Thymus (tissue), 11 donors: ENCODE measurements at regions not wholly inside any gene's neighbourhood (a gene's known extent, or its start where the extent isn't known, plus 50 kb on each side); places are given as distances from the start of the nearest gene placed in this dataset.

Source experiments
- DNase-seq, 9 donors: peaks; one replicate each; pipeline ENCODE4 v3.0.0-alpha.2; 2013; ENCODE audit warnings: low spot score in 9 of 9, low read depth in 6 of 9, missing footprints in 1 of 9
- H3K27ac ChIP-seq, 2 donors: one replicate each; pipeline ENCODE4 v1.5.1; 2013; ENCODE audit warnings: control low read depth in 1 of 2, low read depth in 1 of 2, low read length in 1 of 2, mild to moderate bottlenecking in 1 of 2, moderate library complexity in 1 of 2
- H3K27me3 ChIP-seq, 2 donors: one replicate each; pipeline ENCODE4 v1.5.1; 2013; ENCODE audit warnings: low read length in 1 of 2; ENCODE audit not compliant: control insufficient read depth in 2 of 2, insufficient read depth in 1 of 2
- H3K36me3 ChIP-seq, 2 donors: one replicate each; pipeline ENCODE4 v1.5.1; 2013; ENCODE audit warnings: low read length in 1 of 2, mild to moderate bottlenecking in 1 of 2, moderate library complexity in 1 of 2; ENCODE audit not compliant: control insufficient read depth in 2 of 2, insufficient read depth in 2 of 2
- H3K4me1 ChIP-seq, 2 donors: one replicate each; pipeline ENCODE4 v1.5.1; 2013; ENCODE audit warnings: low read length in 2 of 2; ENCODE audit not compliant: control insufficient read depth in 2 of 2, insufficient read depth in 2 of 2
- H3K4me3 ChIP-seq, 2 donors: one replicate each; pipeline ENCODE4 v1.5.1; 2013; ENCODE audit warnings: low read length in 2 of 2, control low read depth in 1 of 2, mild to moderate bottlenecking in 1 of 2
- H3K9me3 ChIP-seq, 2 donors: one replicate each; pipeline ENCODE4 v1.5.1; 2013; ENCODE audit warnings: low read length in 1 of 2, mild to moderate bottlenecking in 1 of 2; ENCODE audit not compliant: control insufficient read depth in 2 of 2, insufficient read depth in 1 of 2
- WGBS: extraction: QIAGEN DNeasy Blood & Tissue Kit; methylation state at CpG from one replicate; pipeline ENCODE4 v1.1.7; 2013; 5-methylcytosine and 5-hydroxymethylcytosine counted together
- donor health status: healthy.

DNA sequence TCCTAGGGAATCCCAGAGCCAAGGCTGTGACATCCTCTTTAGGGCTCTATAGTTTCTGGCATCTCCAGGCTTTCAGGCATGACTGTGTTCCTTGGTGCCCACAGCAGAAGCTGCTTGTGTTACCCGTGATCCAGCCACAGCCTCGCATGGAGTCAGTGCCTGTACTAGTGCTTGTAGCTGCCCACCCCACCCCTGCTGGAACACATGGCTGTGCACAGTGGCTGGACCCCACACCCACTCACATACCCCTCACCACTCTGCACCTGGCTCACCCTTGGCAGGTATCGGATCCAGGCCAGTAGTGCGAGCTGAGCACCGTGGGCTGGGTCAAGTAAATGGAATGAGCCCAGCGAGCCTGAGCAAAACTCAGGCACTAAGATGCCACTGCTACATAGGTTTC is 934.7 kb upstream of the PRMT6 start:
- no peaks in the 10 kb centered on the region for H3K4me1 ChIP-seq
- peaks cover 3 to 16% of the 10 kb centered on the region in 2 donors for H3K9me3 ChIP-seq
- DNase-seq: no peak
- no peaks in the 10 kb centered on the region for H3K36me3 ChIP-seq
- H3K27me3 ChIP-seq: no peaks in the 10 kb centered on the region
- no peak overlapping the region for H3K27ac ChIP-seq
- 93% methylated on average over 6 of the region's 6 CpGs for WGBS
- H3K4me3 ChIP-seq: no peak overlapping the region

DNA sequence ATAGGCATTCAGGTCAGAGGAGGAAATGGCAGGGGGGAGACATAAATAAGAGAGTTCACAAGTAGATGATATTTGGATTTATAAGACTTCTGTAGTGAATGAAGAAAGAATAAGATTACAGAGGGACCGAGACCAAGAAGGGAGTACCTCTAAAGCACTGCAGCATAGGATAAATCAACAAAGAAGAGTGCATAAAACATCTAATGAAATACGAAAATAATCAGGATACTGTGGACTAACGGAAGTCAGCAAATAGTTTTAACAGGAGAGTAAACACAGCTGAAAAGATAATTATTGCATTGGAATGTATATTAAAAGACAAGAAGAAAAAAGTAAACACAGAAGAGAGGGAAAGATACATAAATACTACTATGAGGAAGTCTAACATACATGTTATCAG is 921.9 kb upstream of the PRMT6 start:
- no peak for DNase-seq
- Histone ChIP-seq H3K4me1 (no peaks in the 10 kb centered on the region), H3K36me3 (no peaks in the 10 kb centered on the region), H3K9me3 (no peaks in the 10 kb centered on the region), H3K4me3 (no peak overlapping the region), H3K27ac (no peak overlapping the region), H3K27me3 (no peaks in the 10 kb centered on the region)
- WGBS: 90% methylated on average over 3 of the region's 3 CpGs

DNA sequence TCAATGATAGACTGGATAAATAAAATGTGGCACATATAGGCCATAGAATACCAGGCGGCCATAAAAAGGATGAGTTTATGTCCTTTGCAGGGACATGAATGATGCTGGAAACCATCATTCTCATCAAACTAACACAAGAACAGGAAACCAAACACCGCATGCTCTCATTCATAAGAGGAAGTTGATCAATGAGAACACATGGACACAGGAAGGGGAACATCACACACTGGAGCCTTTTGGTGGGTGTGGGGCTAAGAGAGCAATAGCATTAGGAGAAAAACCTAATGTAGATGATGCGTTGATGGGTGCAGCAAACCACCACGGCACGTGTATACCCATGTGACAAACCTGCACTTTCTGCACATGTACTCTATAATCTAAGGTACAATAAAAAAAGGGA is 883.4 kb upstream of the PRMT6 start:
- H3K36me3 ChIP-seq: no peaks in the 10 kb centered on the region
- no peaks in the 10 kb centered on the region for H3K27me3 ChIP-seq
- 85% methylated on average over 5 of the region's 5 CpGs for WGBS
- no peak overlapping the region for H3K27ac ChIP-seq
- DNase-seq: no peak
- H3K4me3 ChIP-seq: no peak overlapping the region
- no peaks in the 10 kb centered on the region for H3K9me3 ChIP-seq
- H3K4me1 ChIP-seq: no peaks in the 10 kb centered on the region

DNA sequence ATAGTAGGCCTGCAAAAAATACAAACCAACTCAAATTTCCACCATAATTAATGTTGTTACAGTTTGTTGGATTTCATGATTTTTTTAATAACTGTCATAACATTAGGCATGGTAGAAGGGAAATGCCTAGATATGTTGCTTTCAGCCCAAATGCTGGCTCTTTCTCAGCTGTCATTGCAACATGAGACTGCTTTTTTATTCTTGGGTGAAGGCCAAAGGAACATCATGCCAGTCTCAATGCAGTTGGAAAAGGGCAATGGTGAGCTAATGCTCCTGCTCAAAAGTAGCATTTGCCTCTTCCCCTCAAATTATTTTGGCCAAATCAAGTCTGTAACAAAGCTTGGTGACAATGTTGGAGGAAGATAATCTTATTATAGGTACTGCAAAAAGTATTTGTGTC is 877.7 kb upstream of the PRMT6 start:
- Histone ChIP-seq H3K27ac (no peak overlapping the region), H3K4me1 (no peaks in the 10 kb centered on the region), H3K9me3 (peaks cover 0 to 3% of the 10 kb centered on the region in 2 donors), H3K4me3 (no peak overlapping the region), H3K36me3 (no peaks in the 10 kb centered on the region), H3K27me3 (no peaks in the 10 kb centered on the region)
- DNase-seq: no peak

DNA sequence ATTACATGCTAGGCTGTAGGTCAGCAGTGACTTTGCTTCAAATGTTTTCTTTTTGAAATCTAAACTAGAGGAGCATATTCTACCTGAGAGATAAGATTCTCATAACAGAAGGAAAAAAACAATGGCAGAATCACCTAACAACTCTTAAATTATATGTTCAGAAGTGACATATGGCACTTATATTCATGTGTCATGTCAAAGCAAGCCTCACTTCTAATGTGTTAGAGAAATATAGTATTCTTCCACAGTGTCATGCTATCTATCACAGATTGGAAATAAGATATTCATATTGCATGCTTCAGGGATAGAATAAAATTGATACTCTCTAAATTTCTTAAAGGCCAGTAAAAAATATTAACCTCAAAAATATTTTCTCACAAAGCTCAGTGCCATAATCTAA is 874.6 kb upstream of the PRMT6 start:
- H3K4me1 ChIP-seq: no peaks in the 10 kb centered on the region
- no peak for DNase-seq
- H3K9me3 ChIP-seq: peaks cover 0 to 3% of the 10 kb centered on the region in 2 donors
- H3K4me3 ChIP-seq: no peak overlapping the region
- H3K27me3 ChIP-seq: no peaks in the 10 kb centered on the region
- no peak overlapping the region for H3K27ac ChIP-seq
- H3K36me3 ChIP-seq: no peaks in the 10 kb centered on the region

- Histone ChIP-seq H3K36me3 (no peaks in the 10 kb centered on the region), H3K27me3 (no peaks in the 10 kb centered on the region), H3K9me3 (peaks cover 0 to 5% of the 10 kb centered on the region in 2 donors), H3K27ac (no peak overlapping the region), H3K4me3 (no peak overlapping the region), H3K4me1 (no peaks in the 10 kb centered on the region)
- DNase-seq: no peak
Observed at GRCh38 chr1:106185089-106185488, 871.4 kb upstream of the PRMT6 start.

GRCh38 chr1:106189780-106190179 is 866.7 kb upstream of the PRMT6 start:
- no peak overlapping the region for H3K27ac ChIP-seq
- no peak for DNase-seq
- peaks cover 1 to 19% of the 10 kb centered on the region in 2 donors for H3K9me3 ChIP-seq
- H3K4me1 ChIP-seq: no peaks in the 10 kb centered on the region
- H3K4me3 ChIP-seq: no peak overlapping the region
- 96% methylated on average over 2 of the region's 2 CpGs for WGBS
- no peaks in the 10 kb centered on the region for H3K36me3 ChIP-seq
- H3K27me3 ChIP-seq: no peaks in the 10 kb centered on the region

DNA sequence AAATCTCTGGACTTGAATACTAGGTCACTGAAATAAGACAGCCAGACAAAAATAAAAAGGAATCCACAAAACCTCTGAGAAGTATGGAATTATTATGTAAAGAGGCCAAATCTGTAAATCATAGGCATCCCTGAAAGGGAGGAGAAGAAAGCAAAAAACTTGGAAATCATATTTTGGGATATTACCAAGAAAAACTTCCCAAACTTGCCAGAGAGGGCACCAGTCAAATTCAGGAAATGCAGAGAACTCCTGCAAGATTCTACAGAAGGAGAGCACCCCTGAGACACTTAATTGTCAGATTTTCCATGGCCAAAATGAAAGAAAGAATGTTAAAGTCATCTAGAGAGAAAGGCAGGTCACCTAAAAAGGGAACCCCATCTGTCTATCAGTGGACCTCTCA is 862.3 kb upstream of the PRMT6 start:
- H3K9me3 ChIP-seq: peaks cover 1 to 19% of the 10 kb centered on the region in 2 donors
- no peak overlapping the region for H3K27ac ChIP-seq
- H3K27me3 ChIP-seq: no peaks in the 10 kb centered on the region
- no peak for DNase-seq
- H3K36me3 ChIP-seq: no peaks in the 10 kb centered on the region
- H3K4me1 ChIP-seq: no peaks in the 10 kb centered on the region
- H3K4me3 ChIP-seq: no peak overlapping the region

DNA sequence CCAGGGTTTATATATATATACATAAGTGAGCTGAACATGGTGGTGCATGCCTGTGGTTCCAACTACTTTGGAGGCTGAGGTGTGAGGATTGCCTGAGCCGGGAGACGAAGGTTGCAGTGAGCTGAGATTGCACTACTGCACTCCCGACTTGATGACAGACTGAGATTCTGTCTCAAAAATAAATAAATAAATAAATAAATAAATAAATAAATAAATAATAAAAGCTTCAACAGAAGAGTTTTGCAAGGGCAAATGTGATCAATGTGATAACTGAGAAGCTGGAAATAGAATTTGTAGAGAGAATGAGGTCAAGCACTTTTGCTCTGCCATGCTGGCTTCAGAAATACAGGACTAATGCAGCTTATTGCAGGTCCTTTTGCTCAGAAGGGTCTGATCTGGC is 855.8 kb upstream of the PRMT6 start:
- no peak for DNase-seq
- H3K4me3 ChIP-seq: no peak overlapping the region
- WGBS: 94% methylated on average over 3 of the region's 3 CpGs
- H3K9me3 ChIP-seq: no peaks in the 10 kb centered on the region
- H3K36me3 ChIP-seq: no peaks in the 10 kb centered on the region
- H3K4me1 ChIP-seq: no peaks in the 10 kb centered on the region
- H3K27ac ChIP-seq: no peak overlapping the region
- no peaks in the 10 kb centered on the region for H3K27me3 ChIP-seq

DNA sequence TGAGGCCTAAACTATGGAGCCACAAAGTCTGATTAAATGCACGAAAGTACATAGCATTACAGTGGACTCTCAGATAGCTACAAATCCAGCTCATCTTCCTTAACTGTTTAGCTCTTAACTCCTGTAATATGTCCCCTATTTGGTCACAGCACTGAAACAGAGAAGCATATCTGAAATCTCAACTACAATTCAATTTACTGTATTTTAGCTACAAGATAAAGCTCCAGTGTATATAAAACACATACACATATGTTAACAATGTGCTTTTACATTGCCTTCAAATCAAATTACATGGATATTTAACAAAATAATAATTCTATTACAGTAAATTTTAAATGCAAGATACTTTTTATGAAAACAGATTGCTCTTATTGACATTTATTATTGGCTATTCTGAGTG is 849.3 kb upstream of the PRMT6 start:
- H3K9me3 ChIP-seq: no peaks in the 10 kb centered on the region
- DNase-seq: no peak
- H3K36me3 ChIP-seq: no peaks in the 10 kb centered on the region
- no peak overlapping the region for H3K27ac ChIP-seq
- no peaks in the 10 kb centered on the region for H3K27me3 ChIP-seq
- no peak overlapping the region for H3K4me3 ChIP-seq
- H3K4me1 ChIP-seq: no peaks in the 10 kb centered on the region
- WGBS: 93% methylated on average over 1 of the region's 1 CpG
